Inflammatory macrophage treated with lipopolysaccharide for 4 hours (primary cell): ENCODE measurements at regions not wholly inside any gene's neighbourhood (a gene's known extent, or its start where the extent isn't known, plus 50 kb on each side); places are given as distances from the start of the nearest gene placed in this dataset.
"Not testable (repeated sequence)": the region's sequence is repeated elsewhere in the genome, so short reads cannot be mapped to it uniquely, and the experiment has no call there.

ENCODE experiments used
- DNase-seq: peaks from one replicate; pipeline ENCODE4 v3.0.0-alpha.2; 2020

DNA sequence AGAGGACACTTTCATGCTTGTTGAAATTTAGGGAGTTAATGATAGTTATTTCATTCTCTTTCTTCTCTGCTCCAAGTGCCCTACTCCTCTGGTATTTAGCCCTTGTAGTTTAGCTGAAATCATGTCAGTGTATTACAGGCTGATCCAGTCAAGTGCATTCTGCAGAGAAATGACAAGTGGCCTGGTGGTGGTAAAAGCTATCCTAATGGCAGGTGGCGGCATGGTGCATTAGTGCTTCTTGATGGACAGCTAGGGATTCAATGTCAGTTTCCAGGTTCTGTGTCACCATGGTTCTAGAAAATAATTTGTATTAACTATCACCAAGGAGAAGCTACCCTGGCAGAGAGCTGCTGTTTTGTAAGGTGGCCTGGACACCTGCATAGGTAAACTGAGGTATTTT lies 90.0 kb upstream of the BNIP2 start:
- no peak for DNase-seq

DNA sequence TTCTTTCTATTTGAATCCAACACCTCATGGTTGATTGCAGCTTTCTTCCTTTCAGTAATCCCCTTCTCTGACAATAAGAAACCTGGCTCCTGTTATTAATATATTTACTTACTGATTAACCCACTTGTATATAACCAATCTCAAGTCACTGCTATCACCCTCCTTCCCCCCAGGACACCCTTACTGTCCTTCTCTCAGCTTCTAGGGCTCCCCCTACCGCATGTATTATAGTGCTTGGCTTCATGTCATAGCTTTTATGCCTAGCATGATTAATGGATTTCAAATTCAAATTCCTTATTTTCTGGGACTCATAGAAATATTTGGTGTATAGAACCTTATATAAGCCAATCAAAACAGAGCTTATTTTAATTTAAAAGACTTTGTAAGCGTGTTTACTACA lies 75.7 kb upstream of the BNIP2 start:
- DNase-seq, result no peak

DNA sequence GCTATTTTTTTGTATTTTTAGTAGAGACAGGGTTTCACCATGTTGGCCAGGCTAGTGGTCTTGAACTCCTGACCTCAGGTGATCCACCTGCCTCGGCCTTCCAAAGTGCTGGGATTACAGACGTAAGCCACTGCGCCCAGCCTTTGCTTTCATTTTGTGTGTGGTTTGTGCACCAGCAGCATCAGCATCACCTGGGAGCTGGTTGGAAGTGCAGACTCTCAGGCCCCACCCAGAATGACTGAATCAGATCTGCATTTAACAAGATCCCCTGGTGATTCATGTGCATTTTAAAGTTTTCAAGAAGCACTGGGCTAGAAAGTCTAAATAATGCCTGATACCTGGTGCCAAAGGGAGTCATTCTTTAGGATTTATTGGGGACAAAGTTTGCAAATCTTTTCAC lies 73.4 kb upstream of the BNIP2 start:
- no peak for DNase-seq

DNA sequence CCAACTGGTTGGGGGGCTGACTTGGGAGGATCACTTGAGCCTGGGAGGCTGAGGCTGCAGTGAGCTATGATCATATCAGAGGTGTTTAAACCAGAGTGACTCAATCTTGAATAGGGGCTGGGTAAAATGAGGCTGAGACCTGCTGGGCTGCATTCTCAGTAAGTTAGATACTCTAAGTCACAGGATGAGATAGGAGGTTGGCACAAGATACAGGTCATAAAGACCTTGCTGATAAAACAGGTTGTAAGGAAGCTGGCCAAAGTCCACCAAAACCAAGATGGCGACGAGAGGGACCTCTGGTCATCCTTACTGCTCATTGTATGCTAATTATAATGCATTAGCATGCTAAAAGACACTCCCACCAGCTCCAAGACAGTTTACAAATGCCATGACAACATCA lies 71.1 kb upstream of the BNIP2 start:
- not testable (repeated sequence) for DNase-seq

DNA sequence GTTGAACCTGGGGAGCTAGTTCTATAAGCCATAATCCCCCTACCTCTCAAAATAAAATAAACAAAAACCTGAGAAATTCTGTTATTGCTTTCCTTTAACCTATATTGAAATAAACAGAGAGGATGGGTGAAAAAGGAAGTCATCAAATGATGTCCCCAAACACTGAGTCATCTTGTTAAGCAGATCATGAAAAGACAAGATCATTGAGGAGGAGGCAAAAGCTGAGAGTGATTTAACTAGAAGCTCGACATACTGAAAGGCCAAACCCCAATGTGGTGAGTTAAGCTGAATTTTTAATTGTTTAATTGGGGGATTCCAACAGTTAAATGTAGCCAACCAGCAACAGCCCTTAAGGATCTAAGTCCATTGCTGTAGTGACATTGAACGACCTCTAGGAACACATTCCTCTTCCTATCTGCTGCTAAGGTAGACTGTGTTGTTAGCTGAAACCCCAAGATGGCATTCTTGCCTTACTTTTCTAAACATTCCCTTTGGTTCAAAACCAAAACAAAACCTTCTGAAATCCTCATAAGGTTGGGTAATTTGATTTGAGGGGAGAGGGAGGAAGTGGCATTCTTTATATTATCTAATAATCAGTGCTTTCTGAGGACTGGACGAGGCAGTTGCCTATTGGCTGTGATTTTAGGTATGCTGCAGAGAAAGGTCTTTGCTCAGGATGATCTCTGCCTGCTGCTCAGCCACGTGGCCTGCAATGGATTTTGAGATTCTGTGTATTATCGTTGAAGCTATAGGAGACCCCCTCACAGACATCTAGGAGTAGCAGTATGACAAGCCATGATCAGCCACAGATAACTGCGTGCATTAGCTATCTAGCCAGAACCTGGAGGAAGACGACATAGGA lies 62.7 kb upstream of the BNIP2 start:
- DNase-seq, result no peak

DNA sequence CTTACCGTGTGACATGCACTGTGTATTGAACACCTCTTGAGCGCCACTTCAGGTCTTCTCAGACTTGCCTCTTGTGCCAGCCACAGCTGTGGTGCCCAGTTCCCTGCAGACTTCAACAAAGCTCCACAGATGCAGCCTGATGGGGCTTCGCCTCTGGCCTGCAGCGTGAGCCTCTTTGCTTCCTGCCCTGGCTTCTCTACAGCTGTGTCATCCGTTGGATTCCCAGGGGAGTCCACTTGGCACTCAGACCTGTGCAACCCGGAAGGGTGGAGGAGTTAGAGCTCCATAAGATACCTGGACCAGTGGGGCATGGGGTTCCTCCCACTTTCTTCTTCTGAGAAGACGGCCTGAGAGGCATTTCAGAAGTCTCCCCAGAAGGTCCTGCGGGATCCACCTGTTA lies 57.7 kb upstream of the BNIP2 start:
- no peak for DNase-seq

DNA sequence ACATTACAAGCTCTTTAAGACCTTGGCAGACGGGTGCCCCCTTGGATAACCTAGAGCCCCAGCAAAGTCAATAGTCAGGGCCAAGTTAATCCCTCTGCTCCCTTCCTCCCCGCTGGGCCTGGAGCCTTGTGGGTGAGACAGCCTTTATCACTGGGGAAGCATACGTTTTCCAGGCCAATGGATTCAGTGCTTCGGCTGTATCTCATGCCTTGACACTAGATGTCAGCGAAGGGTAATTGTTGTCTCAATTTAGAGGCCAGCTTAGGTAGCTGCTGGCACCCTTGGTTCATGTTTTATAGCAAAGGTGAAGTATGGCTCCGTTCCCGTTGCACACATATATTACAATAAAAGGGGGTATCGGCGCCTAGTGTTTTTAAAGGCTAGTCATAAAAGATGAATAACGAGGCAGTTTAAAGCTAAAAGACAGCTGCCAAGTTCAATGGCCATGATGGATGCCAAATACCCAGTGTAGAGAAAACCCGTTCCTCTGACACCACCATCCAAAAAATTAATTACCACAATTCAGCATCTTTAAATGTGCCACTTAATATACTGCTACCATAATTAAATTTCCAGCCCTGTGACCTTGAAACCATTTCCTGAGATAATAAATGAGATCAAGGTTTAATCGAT lies 52.3 kb upstream of the BNIP2 start:
- DNase-seq, result no peak

DNA sequence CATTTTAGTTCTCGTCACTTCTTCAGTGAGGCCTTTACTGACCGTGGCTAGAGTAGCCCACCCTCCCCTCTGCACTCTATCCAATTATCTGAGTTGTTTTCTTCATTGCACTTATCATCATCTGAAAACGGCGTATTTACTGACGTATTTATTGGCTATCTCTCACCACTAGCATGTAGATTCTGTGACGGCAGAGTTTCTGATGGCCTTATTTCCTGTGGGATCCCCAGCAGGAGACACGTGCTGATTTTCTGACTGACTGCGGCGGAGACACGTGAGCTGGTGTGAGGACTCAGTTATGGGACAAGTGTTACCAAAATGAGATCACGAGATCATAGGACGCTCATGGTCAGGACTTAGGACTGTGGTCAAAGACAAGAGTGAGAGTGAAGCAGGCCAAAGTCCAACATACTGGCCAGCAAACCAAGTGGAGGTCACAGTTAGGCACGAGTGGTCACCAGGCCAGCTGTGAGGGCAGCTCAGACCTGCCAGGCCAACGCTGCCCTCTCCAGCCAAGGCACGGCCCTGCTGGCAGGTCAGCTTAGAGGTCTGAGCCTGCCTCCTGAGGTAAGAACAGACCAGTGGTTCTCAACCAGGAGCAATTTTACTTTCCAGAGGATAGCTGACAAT lies 50.6 kb upstream of the BNIP2 start:
- no peak for DNase-seq
